Astrocyte of the spinal cord (primary cell): ENCODE measurements at regions not wholly inside any gene's neighbourhood (a gene's known extent, or its start where the extent isn't known, plus 50 kb on each side); places are given as distances from the start of the nearest gene placed in this dataset.
"Not testable (repeated sequence)": the region's sequence is repeated elsewhere in the genome, so short reads cannot be mapped to it uniquely, and the experiment has no call there.

Experiments
- DNase-seq: peaks from one replicate; pipeline ENCODE4 v3.0.0; 2011; ENCODE audit warnings: low read depth, low spot score
- H3K4me3 ChIP-seq: 2 replicates; pipeline ENCODE4 v1.5.1; 2011; ENCODE audit warnings: low read depth, mild to moderate bottlenecking, low read length, moderate library complexity
- in situ Hi-C: cut with HindIII; loops from 2 replicates; pipeline ENCODE4 v1.10.0; 2017; ENCODE audit warnings: low sequenced_read_pairs
- TF ChIP-seq, protein P1 (sequence below): IDR thresholded peaks from 2 replicates; pipeline ENCODE4 v1.5.1; 2012; ENCODE audit warnings: low read depth, mild to moderate bottlenecking, low read length, inconsistent platforms

- no peak for DNase-seq
- in situ Hi-C loops = no loop called here
- no peak overlapping the region for H3K4me3 ChIP-seq
- TF ChIP-seq, protein P1, sequence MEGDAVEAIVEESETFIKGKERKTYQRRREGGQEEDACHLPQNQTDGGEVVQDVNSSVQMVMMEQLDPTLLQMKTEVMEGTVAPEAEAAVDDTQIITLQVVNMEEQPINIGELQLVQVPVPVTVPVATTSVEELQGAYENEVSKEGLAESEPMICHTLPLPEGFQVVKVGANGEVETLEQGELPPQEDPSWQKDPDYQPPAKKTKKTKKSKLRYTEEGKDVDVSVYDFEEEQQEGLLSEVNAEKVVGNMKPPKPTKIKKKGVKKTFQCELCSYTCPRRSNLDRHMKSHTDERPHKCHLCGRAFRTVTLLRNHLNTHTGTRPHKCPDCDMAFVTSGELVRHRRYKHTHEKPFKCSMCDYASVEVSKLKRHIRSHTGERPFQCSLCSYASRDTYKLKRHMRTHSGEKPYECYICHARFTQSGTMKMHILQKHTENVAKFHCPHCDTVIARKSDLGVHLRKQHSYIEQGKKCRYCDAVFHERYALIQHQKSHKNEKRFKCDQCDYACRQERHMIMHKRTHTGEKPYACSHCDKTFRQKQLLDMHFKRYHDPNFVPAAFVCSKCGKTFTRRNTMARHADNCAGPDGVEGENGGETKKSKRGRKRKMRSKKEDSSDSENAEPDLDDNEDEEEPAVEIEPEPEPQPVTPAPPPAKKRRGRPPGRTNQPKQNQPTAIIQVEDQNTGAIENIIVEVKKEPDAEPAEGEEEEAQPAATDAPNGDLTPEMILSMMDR = no peak
Observed at GRCh38 chr12:131507094-131507493, 203.8 kb upstream of the SFSWAP start.

DNA sequence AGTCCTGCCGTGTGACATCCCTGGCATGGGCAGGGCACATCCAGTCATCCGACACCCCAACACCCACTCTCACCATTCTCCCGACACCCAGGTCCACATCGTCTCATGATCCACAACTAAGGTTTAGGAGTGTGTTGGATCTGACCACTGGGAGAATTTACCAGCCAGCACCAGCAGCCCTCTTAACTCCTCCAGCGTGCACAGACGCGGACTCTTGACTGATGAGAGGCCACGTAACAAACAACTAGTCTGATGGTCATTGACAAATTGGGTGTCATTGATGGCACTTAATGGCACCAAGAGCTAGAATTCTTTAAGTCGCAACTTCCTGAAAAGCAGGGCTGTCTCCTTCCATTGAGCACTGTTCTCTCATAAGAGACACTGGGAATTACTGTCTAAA is 203.0 kb upstream of the SFSWAP start:
- TF ChIP-seq, protein P1 = no peak
- in situ Hi-C loops = no loop called here
- DNase-seq = no peak

GRCh38 chr12:131509701-131510100 is 201.2 kb upstream of the SFSWAP start:
- no peak for DNase-seq
- TF ChIP-seq, protein P1 = no peak
- in situ Hi-C loops = no loop called here
- no peak overlapping the region for H3K4me3 ChIP-seq

More for the DNA sequence above, 203.0 kb upstream of the SFSWAP start:
- no peak overlapping the region for H3K4me3 ChIP-seq

- TF ChIP-seq, protein P1 = no peak
- H3K4me3 ChIP-seq = no peak overlapping the region
- in situ Hi-C loops = no loop called here
- no peak for DNase-seq
Observed at GRCh38 chr12:131510431-131510830, 200.5 kb upstream of the SFSWAP start.

GRCh38 chr12:131511391-131511802 is 199.5 kb upstream of the SFSWAP start:
- in situ Hi-C loops = no loop called here
- TF ChIP-seq, protein P1 = no peak
- no peak for DNase-seq
- H3K4me3 ChIP-seq = no peak overlapping the region

GRCh38 chr12:131511803-131512561 is 198.9 kb upstream of the SFSWAP start:
- TF ChIP-seq, protein P1 = no peak
- in situ Hi-C loops = no loop called here
- DNase-seq = no peak
- no peak overlapping the region for H3K4me3 ChIP-seq

DNA sequence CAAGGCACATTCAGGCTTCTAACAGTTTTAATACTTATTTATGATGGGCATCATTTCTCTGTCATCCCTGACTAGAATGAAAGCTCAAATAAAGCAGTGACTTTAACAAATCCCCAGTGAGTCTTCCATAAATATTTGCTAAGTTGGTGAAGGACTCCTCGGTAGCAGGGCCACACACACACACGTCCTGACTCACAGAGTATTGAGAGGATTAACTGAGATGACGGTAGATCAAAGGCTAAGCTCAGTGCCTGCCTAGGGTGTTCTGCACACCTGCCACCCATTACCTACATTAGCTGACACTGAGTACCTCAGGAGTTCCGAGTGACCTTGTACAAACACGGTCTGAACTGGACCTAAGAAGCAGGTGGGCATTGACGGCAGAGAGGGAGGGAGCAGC is 197.3 kb upstream of the SFSWAP start:
- in situ Hi-C loops = no loop called here
- TF ChIP-seq, protein P1 = no peak
- no peak for DNase-seq
- no peak overlapping the region for H3K4me3 ChIP-seq

GRCh38 chr12:131520553-131520952 is 190.3 kb upstream of the SFSWAP start:
- in situ Hi-C loops, H3K4me3 ChIP-seq, DNase-seq: not testable (repeated sequence)
